GM12865 (cell line): ENCODE measurements at regions not wholly inside any gene's neighbourhood (a gene's known extent, or its start where the extent isn't known, plus 50 kb on each side); places are given as distances from the start of the nearest gene placed in this dataset.

Source experiments
- DNase-seq: peaks from one replicate; pipeline ENCODE4 v3.0.0; 2010; ENCODE audit warnings: low read depth
- H3K4me3 ChIP-seq: 2 replicates; pipeline ENCODE4 v1.5.1; 2011; ENCODE audit warnings: mild to moderate bottlenecking, low read depth, low read length, control low read depth
- CTCF ChIP-seq: IDR thresholded peaks from 2 replicates; pipeline ENCODE4 v1.5.1; 2011; ENCODE audit warnings: low read length, control low read depth, low read depth, inconsistent platforms; ENCODE audit not compliant: insufficient read depth; ENCODE audit errors: missing control alignments

DNA sequence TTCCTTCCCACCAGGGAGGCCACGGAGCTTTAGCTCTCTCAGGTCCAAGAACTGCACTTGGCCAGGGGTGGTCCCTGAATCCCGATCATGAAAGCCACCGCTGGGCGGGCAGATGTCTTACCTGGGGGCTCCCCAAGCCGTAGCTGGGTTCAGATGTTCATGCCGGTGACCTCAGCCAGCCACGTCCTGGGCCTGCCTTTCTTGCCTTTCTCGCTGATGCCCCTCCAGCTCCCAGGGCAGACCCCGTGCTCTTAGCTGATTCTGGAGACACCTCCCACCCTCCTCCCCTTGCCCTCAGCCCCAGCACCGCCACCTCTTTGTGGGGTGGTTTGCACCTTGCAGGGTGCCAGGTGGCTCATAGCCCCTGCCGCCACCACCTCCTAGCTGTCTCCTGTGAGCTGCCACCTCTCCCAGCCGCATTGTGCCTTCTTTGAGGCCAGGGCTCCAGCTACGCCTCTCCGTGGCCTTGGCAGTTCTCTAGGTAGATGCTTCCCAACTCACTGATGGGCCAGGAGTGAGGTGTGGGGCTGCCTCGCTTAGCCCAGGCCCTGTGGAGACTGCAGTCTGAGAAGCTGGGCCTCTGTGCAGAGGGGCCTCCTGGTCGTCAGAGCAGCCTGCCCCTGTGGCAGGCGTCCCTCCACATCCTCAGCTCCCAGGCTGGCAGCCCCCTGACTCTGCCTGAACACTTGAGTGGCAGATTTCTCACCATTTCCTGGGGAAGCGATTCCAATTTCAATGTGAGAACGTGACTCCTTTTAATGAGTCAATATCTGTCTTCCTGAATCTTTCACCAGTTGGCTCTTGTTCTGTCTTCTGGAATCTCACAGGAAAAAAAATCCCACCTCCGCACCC, 97.6 kb upstream of the B3GAT1 start:
- no peak for DNase-seq
- no peak for TF ChIP-seq CTCF
- no peak overlapping the region for H3K4me3 ChIP-seq

- DNase-seq: no peak
- no peak for TF ChIP-seq CTCF
- no peak overlapping the region for H3K4me3 ChIP-seq
These were observed 96.4 kb upstream of the B3GAT1 start for GRCh38 chr11:134508219-134508990.

DNA sequence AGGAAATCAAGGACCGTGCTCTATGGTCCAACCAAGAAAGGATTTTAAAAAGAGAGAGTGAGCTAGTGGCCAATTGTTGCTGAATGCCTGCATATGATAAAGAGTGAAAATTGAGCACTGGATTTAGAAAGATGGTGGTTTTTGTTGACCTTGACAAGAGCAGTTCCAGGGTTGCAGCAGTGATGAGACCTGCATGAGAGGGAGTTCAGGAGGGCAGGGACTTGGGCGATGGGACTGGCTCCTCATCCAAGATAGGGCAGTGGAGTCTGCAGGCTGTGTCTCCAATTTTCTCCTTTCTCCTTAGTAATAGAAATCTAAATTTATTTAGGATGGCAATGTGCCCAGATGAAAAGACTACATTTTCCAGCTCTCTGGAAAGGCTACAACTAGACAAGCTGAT, 94.0 kb upstream of the B3GAT1 start:
- no peak for DNase-seq
- no peak for TF ChIP-seq CTCF
- H3K4me3 ChIP-seq: no peak overlapping the region

DNA sequence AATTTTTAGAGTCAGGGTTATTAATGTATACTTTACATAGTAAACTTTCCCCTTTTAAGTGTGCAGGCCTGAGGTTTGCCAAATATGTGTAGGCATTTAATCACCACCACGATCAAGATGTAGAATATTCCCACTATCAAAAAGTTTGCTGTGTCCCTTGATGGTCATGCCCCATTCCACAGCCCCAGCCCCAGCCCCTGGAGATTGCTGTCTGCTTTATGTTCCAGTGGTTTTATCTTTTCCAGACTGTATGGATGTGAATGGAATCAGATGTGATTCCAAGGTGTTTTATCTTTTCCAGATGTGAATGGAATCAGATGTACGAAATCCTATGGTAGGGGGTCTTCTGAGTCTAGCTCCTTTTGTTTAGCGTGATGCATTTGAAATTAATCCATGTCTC, 93.1 kb upstream of the B3GAT1 start:
- DNase-seq: no peak
- no peak for TF ChIP-seq CTCF
- no peak overlapping the region for H3K4me3 ChIP-seq

GRCh38 chr11:134504146-134504905, 92.3 kb upstream of the B3GAT1 start:
- no peak for TF ChIP-seq CTCF
- H3K4me3 ChIP-seq: no peak overlapping the region
- no peak for DNase-seq

DNA sequence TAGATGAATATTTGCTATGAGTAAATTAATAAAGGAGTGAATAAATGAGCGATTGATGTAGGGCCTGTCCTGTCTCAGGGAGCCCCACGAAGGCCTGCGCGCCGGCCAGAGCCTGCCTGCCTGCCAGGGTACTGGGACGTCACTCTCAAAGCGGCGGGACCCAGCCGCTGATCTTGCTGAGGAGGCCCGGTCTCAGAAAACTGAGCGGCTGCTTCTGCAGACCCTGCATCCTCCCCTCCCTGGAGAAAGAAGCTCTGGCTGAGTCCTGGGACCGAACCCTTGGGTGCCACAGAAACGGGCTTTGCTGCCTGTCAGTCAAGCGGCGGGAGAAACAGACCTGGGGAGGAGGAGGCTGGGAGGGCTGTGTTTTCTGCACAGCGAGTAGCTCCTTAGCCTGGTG, 91.6 kb upstream of the B3GAT1 start:
- DNase-seq: no peak
- TF ChIP-seq CTCF: no peak
- H3K4me3 ChIP-seq: no peak overlapping the region
